OCI-LY3 (cell line): ENCODE measurements at regions not wholly inside any gene's neighbourhood (a gene's known extent, or its start where the extent isn't known, plus 50 kb on each side); places are given as distances from the start of the nearest gene placed in this dataset.

ENCODE experiments used
- CTCF ChIP-seq: fragments of 200-600, 300-600 bp; sonication (generic); IDR thresholded peaks from 2 replicates; pipeline ENCODE4 v1.5.1; 2014; ENCODE audit warnings: antibody characterized with exemption, low read length, low read depth
- EZH2phosphoT487 ChIP-seq: fragments of 200-600 bp; shearing (Covaris generic); IDR thresholded peaks from 2 replicates; pipeline ENCODE4 v1.6.1; 2018; ENCODE audit warnings: antibody characterized with exemption, mixed run types, low read depth

- no peak for TF ChIP-seq CTCF
- no peak for TF ChIP-seq EZH2phosphoT487
Measured at GRCh38 chr5:89992201-89992600, 417.4 kb downstream of the CETN3 start.
